ENCODE measurements at regions not wholly inside any gene's neighbourhood (a gene's known extent, or its start where the extent isn't known, plus 50 kb on each side); places are given as distances from the start of the nearest gene placed in this dataset.
"Not testable (repeated sequence)": the region's sequence is repeated elsewhere in the genome, so short reads cannot be mapped to it uniquely, and the experiment has no call there.

DNA sequence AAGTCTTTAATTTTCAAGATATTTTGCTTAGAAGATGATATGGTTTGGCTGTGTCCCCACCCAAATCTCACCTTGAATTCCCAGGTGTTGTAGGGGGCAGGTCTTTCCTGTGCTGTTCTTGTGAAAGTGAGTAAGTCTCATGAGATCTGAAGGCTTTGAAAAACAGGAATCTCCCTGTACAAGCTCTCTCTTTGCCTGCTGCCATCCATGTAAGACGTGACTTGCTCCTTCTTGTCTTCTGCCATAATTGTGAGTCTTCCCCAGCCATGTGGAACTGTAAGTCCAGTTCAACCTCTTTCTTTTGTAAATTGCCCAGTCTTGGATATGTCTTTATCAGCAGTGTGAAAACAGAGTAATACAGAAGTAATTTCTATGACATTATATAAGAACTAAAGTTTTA lies 1255.2 kb upstream of the LRRTM3 start:
- TF ChIP-seq ZFP3 (CRISPR knock-in tag; IDR thresholded peaks at IDR 0.05); ISL1 (CRISPR knock-in tag; IDR thresholded peaks at IDR 0.05); ARNTL (CRISPR knock-in tag; IDR thresholded peaks at IDR 0.05; ENCODE audit: borderline replicate concordance, low read depth); TCF4 (CRISPR knock-in tag; IDR thresholded peaks at IDR 0.05; ENCODE audit: borderline replicate concordance); ZNF565 (CRISPR knock-in tag; conservative IDR thresholded peaks at IDR 0.05; ENCODE audit: low read depth); BACH2 (CRISPR knock-in tag; IDR thresholded peaks at IDR 0.05; ENCODE audit: borderline replicate concordance); TOX (CRISPR knock-in tag; IDR thresholded peaks at IDR 0.05; ENCODE audit: borderline replicate concordance); OSR1 (CRISPR knock-in tag; IDR thresholded peaks at IDR 0.05); ZNF70 (CRISPR knock-in tag; IDR thresholded peaks at IDR 0.05); GLIS3 (CRISPR knock-in tag; IDR thresholded peaks at IDR 0.05): not testable (repeated sequence)
- TF ChIP-seq, protein P1, sequence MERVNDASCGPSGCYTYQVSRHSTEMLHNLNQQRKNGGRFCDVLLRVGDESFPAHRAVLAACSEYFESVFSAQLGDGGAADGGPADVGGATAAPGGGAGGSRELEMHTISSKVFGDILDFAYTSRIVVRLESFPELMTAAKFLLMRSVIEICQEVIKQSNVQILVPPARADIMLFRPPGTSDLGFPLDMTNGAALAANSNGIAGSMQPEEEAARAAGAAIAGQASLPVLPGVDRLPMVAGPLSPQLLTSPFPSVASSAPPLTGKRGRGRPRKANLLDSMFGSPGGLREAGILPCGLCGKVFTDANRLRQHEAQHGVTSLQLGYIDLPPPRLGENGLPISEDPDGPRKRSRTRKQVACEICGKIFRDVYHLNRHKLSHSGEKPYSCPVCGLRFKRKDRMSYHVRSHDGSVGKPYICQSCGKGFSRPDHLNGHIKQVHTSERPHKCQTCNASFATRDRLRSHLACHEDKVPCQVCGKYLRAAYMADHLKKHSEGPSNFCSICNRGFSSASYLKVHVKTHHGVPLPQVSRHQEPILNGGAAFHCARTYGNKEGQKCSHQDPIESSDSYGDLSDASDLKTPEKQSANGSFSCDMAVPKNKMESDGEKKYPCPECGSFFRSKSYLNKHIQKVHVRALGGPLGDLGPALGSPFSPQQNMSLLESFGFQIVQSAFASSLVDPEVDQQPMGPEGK (CRISPR knock-in tag; IDR thresholded peaks at IDR 0.05; ENCODE audit: borderline replicate concordance): not testable (repeated sequence)
- TF ChIP-seq, protein P2, sequence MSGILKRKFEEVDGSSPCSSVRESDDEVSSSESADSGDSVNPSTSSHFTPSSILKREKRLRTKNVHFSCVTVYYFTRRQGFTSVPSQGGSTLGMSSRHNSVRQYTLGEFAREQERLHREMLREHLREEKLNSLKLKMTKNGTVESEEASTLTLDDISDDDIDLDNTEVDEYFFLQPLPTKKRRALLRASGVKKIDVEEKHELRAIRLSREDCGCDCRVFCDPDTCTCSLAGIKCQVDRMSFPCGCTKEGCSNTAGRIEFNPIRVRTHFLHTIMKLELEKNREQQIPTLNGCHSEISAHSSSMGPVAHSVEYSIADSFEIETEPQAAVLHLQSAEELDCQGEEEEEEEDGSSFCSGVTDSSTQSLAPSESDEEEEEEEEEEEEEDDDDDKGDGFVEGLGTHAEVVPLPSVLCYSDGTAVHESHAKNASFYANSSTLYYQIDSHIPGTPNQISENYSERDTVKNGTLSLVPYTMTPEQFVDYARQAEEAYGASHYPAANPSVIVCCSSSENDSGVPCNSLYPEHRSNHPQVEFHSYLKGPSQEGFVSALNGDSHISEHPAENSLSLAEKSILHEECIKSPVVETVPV (CRISPR knock-in tag; IDR thresholded peaks at IDR 0.05): not testable (repeated sequence)
- TF ChIP-seq, protein P3, sequence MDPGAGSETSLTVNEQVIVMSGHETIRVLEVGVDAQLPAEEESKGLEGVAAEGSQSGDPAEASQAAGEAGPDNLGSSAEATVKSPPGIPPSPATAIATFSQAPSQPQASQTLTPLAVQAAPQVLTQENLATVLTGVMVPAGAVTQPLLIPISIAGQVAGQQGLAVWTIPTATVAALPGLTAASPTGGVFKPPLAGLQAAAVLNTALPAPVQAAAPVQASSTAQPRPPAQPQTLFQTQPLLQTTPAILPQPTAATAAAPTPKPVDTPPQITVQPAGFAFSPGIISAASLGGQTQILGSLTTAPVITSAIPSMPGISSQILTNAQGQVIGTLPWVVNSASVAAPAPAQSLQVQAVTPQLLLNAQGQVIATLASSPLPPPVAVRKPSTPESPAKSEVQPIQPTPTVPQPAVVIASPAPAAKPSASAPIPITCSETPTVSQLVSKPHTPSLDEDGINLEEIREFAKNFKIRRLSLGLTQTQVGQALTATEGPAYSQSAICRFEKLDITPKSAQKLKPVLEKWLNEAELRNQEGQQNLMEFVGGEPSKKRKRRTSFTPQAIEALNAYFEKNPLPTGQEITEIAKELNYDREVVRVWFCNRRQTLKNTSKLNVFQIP (CRISPR knock-in tag; IDR thresholded peaks at IDR 0.05; ENCODE audit: borderline replicate concordance, low read depth): not testable (repeated sequence)
- TF ChIP-seq, protein P4, sequence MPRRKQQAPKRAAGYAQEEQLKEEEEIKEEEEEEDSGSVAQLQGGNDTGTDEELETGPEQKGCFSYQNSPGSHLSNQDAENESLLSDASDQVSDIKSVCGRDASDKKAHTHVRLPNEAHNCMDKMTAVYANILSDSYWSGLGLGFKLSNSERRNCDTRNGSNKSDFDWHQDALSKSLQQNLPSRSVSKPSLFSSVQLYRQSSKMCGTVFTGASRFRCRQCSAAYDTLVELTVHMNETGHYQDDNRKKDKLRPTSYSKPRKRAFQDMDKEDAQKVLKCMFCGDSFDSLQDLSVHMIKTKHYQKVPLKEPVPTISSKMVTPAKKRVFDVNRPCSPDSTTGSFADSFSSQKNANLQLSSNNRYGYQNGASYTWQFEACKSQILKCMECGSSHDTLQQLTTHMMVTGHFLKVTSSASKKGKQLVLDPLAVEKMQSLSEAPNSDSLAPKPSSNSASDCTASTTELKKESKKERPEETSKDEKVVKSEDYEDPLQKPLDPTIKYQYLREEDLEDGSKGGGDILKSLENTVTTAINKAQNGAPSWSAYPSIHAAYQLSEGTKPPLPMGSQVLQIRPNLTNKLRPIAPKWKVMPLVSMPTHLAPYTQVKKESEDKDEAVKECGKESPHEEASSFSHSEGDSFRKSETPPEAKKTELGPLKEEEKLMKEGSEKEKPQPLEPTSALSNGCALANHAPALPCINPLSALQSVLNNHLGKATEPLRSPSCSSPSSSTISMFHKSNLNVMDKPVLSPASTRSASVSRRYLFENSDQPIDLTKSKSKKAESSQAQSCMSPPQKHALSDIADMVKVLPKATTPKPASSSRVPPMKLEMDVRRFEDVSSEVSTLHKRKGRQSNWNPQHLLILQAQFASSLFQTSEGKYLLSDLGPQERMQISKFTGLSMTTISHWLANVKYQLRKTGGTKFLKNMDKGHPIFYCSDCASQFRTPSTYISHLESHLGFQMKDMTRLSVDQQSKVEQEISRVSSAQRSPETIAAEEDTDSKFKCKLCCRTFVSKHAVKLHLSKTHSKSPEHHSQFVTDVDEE (CRISPR knock-in tag; IDR thresholded peaks at IDR 0.05): not testable (repeated sequence)
